HepG2 (cell line): ENCODE measurements at regions not wholly inside any gene's neighbourhood (a gene's known extent, or its start where the extent isn't known, plus 50 kb on each side); places are given as distances from the start of the nearest gene placed in this dataset.

Source experiments
- CCAR2 ChIP-seq: fragments of 200-400 bp; formaldehyde crosslinking; optimal IDR thresholded peaks from 2 replicates; pipeline ENCODE3; 2018; ENCODE audit warnings: low read depth, mild to moderate bottlenecking, low read length, moderate library complexity
- CEBPB ChIP-seq: IDR thresholded peaks from 2 replicates; pipeline ENCODE4 v1.6.1; 2011; ENCODE audit warnings: low read depth, low read length, improper control_type of control experiment, borderline replicate concordance
- CHCHD3 ChIP-seq: sonication (generic); formaldehyde crosslinking; IDR thresholded peaks from 2 replicates; pipeline ENCODE4 v1.8.0; 2022; ENCODE audit warnings: mild to moderate bottlenecking, missing genetic modification reagents, moderate library complexity
- CSRNP2 ChIP-seq: sonication (generic); formaldehyde crosslinking; conservative IDR thresholded peaks from 2 replicates; pipeline ENCODE4 v1.8.0; 2022; ENCODE audit warnings: low read depth, missing genetic modification reagents
- EEA1 ChIP-seq: sonication (generic); formaldehyde crosslinking; IDR thresholded peaks from 2 replicates; pipeline ENCODE4 v1.5.1; 2020; ENCODE audit warnings: mild to moderate bottlenecking, missing genetic modification reagents, borderline replicate concordance
- FOSL1 ChIP-seq: sonication (generic); formaldehyde crosslinking; IDR thresholded peaks from 2 replicates; pipeline ENCODE4 v1.9.0; 2021; ENCODE audit warnings: missing genetic modification reagents, borderline replicate concordance
- FOXA3 ChIP-seq: IDR thresholded peaks from 2 replicates; pipeline ENCODE4 v1.6.1; 2016; ENCODE audit warnings: missing genetic modification reagents, missing compliant biosample characterization
- HDAC2 ChIP-seq: sonication (generic); formaldehyde crosslinking; IDR thresholded peaks from 2 replicates; pipeline ENCODE4 v1.4.0; 2020; ENCODE audit warnings: missing genetic modification reagents
- HOXA3 ChIP-seq: sonication (generic); formaldehyde crosslinking; IDR thresholded peaks from 2 replicates; pipeline ENCODE4 v1.5.0; 2020; ENCODE audit warnings: missing genetic modification reagents
- MBNL3 ChIP-seq: fragments of 250-450 bp; sonication (Bioruptor Pico); conservative IDR thresholded peaks from 2 replicates; pipeline ENCODE4 v1.8.0; 2022; ENCODE audit warnings: mild to moderate bottlenecking, inconsistent platforms
- MIXL1 ChIP-seq: IDR thresholded peaks from 2 replicates; pipeline ENCODE4 v1.6.1; 2016
- MXD4 ChIP-seq: IDR thresholded peaks from 2 replicates; pipeline ENCODE4 v1.6.1; 2016; ENCODE audit warnings: mild to moderate bottlenecking, missing biosample characterization, missing genetic modification reagents
- POLR2AphosphoS2 ChIP-seq: IDR thresholded peaks from 2 replicates; pipeline ENCODE4 v1.6.1; 2011; ENCODE audit warnings: low read depth, low read length, improper control_type of control experiment
- PPARG ChIP-seq: conservative IDR thresholded peaks from 2 replicates; pipeline ENCODE4 v1.6.1; 2016; ENCODE audit warnings: missing biosample characterization, missing genetic modification reagents
- RBM39 ChIP-seq: fragments of 200-400 bp; formaldehyde crosslinking; IDR thresholded peaks from one replicate; pipeline ENCODE4 v1.6.1; 2018; ENCODE audit warnings: antibody characterized with exemption, mild to moderate bottlenecking, low read depth, low read length; ENCODE audit not compliant: poor library complexity, severe bottlenecking
- RCOR2 ChIP-seq: IDR thresholded peaks from 2 replicates; pipeline ENCODE4 v1.6.1; 2016; ENCODE audit warnings: missing biosample characterization, missing genetic modification reagents
- SAFB2 ChIP-seq: sonication (generic); formaldehyde crosslinking; IDR thresholded peaks from 2 replicates; pipeline ENCODE4 v1.5.1; 2020; ENCODE audit warnings: missing genetic modification reagents, low read depth, mild to moderate bottlenecking, borderline replicate concordance
- SRY ChIP-seq: sonication (generic); formaldehyde crosslinking; IDR thresholded peaks from 2 replicates; pipeline ENCODE4 v1.8.0; 2022; ENCODE audit warnings: mild to moderate bottlenecking, missing genetic modification reagents
- ZMYM4 ChIP-seq: sonication (generic); formaldehyde crosslinking; IDR thresholded peaks from 2 replicates; pipeline ENCODE4 v1.8.1; 2023; ENCODE audit warnings: mild to moderate bottlenecking, missing genetic modification reagents
- ZNF12 ChIP-seq: sonication (generic); formaldehyde crosslinking; IDR thresholded peaks from 2 replicates; pipeline ENCODE4 v1.5.0; 2020; ENCODE audit warnings: missing genetic modification reagents
- ZNF18 ChIP-seq: sonication (generic); formaldehyde crosslinking; IDR thresholded peaks from 2 replicates; pipeline ENCODE4 v1.8.0; 2022; ENCODE audit warnings: mild to moderate bottlenecking, missing genetic modification reagents; ENCODE audit not compliant: insufficient replicate concordance
- ZNF251 ChIP-seq: sonication (generic); formaldehyde crosslinking; IDR thresholded peaks from 2 replicates; pipeline ENCODE4 v1.9.0; 2021; ENCODE audit warnings: mild to moderate bottlenecking, missing genetic modification reagents
- ZNF343 ChIP-seq: sonication (generic); formaldehyde crosslinking; IDR thresholded peaks from 2 replicates; pipeline ENCODE4 v1.4.0; 2020; ENCODE audit warnings: mild to moderate bottlenecking, missing genetic modification reagents
- ZNF543 ChIP-seq: sonication (generic); formaldehyde crosslinking; IDR thresholded peaks from 2 replicates; pipeline ENCODE4 v1.4.0; 2020; ENCODE audit warnings: mild to moderate bottlenecking, missing genetic modification reagents
- ZNF562 ChIP-seq: sonication (generic); formaldehyde crosslinking; IDR thresholded peaks from 2 replicates; pipeline ENCODE4 v1.8.0; 2022; ENCODE audit warnings: missing genetic modification reagents, borderline replicate concordance
- ZNF737 ChIP-seq: sonication (generic); formaldehyde crosslinking; IDR thresholded peaks from 2 replicates; pipeline ENCODE4 v1.5.0; 2020; ENCODE audit warnings: missing genetic modification reagents, mild to moderate bottlenecking, borderline replicate concordance
- ZNF792 ChIP-seq: IDR thresholded peaks from 2 replicates; pipeline ENCODE4 v1.6.1; 2016
- TF ChIP-seq, protein P1 (sequence below): sonication (generic); formaldehyde crosslinking; IDR thresholded peaks from 2 replicates; pipeline ENCODE4 v1.5.1; 2020; ENCODE audit warnings: missing genetic modification reagents, mild to moderate bottlenecking, borderline replicate concordance

GRCh38 chr14:31941487-31941886 lies 135.6 kb upstream of the ARHGAP5 start (continued):
- TF ChIP-seq, protein P1, sequence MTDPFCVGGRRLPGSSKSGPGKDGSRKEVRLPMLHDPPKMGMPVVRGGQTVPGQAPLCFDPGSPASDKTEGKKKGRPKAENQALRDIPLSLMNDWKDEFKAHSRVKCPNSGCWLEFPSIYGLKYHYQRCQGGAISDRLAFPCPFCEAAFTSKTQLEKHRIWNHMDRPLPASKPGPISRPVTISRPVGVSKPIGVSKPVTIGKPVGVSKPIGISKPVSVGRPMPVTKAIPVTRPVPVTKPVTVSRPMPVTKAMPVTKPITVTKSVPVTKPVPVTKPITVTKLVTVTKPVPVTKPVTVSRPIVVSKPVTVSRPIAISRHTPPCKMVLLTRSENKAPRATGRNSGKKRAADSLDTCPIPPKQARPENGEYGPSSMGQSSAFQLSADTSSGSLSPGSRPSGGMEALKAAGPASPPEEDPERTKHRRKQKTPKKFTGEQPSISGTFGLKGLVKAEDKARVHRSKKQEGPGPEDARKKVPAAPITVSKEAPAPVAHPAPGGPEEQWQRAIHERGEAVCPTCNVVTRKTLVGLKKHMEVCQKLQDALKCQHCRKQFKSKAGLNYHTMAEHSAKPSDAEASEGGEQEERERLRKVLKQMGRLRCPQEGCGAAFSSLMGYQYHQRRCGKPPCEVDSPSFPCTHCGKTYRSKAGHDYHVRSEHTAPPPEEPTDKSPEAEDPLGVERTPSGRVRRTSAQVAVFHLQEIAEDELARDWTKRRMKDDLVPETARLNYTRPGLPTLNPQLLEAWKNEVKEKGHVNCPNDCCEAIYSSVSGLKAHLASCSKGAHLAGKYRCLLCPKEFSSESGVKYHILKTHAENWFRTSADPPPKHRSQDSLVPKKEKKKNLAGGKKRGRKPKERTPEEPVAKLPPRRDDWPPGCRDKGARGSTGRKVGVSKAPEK (CRISPR knock-in tag) = no peak
- TF ChIP-seq ZNF343 (CRISPR knock-in tag) (no peak), CCAR2 (no peak), HDAC2 (CRISPR knock-in tag) (peak; percentile 57), FOXA3 (CRISPR knock-in tag) (peak; percentile 71), ZNF251 (no peak), FOSL1 (no peak), PPARG (peak; percentile 22; the same call in 1 of the 2 replicates), SRY (CRISPR knock-in tag) (no peak), ZNF792 (CRISPR knock-in tag) (peak; percentile 70; the same call in 1 of the 2 replicates), ZNF562 (no peak), RBM39 (no peak), ZNF543 (peak; percentile 67; the same call in 1 of the 2 replicates), POLR2AphosphoS2 (no peak), ZNF737 (CRISPR knock-in tag) (no peak), ZNF18 (no peak), MXD4 (CRISPR knock-in tag) (0 out of 2 replicates have a peak, but pooled peaks have one; percentile 24), CHCHD3 (CRISPR knock-in tag) (no peak), SAFB2 (CRISPR knock-in tag) (no peak), MBNL3 (CRISPR knock-in tag) (no peak), CEBPB (no peak), ZMYM4 (no peak), ZNF12 (peak; percentile 51; the same call in 1 of the 2 replicates), EEA1 (no peak), RCOR2 (CRISPR knock-in tag) (peak; percentile 84), HOXA3 (CRISPR knock-in tag) (no peak), CSRNP2 (CRISPR knock-in tag) (no peak), MIXL1 (0 out of 2 replicates have a peak, but pooled peaks have one; percentile 12)
